ENCODE measurements at regions not wholly inside any gene's neighbourhood (a gene's known extent, or its start where the extent isn't known, plus 50 kb on each side); places are given as distances from the start of the nearest gene placed in this dataset.

DNA sequence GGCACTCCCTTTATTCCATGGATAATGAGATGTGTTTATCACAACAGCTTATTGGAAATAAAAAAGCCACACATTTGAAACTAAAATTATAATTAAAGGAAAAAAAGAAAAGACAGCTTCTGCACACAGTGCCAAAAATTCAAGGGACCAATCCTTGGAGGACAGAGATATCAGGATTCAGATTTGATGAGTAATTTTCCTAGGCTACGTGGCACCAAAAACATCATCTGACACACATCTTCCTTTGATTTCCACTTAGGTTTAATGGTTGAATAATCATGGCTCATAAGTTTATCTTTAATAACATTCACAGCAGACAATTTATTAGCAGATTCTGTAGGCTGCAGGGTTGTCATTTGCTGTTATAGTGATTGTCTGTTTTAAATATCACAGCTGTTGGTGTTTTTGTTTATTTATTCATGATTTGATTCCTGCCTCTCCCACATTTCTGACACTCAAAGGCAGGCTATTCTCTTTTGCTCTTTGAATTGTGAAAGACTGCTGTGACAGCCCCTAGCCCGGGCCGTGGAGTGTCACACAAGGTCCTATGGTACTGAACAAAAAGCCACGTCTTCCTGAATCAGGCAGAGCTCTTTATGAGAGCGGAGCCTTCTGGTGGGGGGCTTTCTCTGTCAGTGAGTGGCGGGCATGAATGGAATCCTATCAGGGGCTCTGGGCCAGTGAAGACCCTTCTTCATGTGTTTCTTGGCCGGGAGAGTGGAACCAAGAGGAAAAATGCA, 708.5 kb downstream of the SQOR start:
- POLR2A ChIA-PET (ENCODE audit: unreplicated experiment): no interaction called here
- no peak overlapping the region for H3K27ac ChIP-seq (ENCODE audit: low read length)
- no TSS peak for BruUV-seq (replicated peaks)
- H2AFZ ChIP-seq (ENCODE audit: low read length): no peak overlapping the region
- no peaks in the 10 kb centered on the region for H4K20me1 ChIP-seq (ENCODE audit: low read length)
- TF ChIP-seq, protein P1, sequence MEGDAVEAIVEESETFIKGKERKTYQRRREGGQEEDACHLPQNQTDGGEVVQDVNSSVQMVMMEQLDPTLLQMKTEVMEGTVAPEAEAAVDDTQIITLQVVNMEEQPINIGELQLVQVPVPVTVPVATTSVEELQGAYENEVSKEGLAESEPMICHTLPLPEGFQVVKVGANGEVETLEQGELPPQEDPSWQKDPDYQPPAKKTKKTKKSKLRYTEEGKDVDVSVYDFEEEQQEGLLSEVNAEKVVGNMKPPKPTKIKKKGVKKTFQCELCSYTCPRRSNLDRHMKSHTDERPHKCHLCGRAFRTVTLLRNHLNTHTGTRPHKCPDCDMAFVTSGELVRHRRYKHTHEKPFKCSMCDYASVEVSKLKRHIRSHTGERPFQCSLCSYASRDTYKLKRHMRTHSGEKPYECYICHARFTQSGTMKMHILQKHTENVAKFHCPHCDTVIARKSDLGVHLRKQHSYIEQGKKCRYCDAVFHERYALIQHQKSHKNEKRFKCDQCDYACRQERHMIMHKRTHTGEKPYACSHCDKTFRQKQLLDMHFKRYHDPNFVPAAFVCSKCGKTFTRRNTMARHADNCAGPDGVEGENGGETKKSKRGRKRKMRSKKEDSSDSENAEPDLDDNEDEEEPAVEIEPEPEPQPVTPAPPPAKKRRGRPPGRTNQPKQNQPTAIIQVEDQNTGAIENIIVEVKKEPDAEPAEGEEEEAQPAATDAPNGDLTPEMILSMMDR (conservative IDR thresholded peaks at IDR 0.05; ENCODE audit: low read depth, low read length): no peak
- H3K9ac ChIP-seq (ENCODE audit: low read length): no peak overlapping the region
- H3K79me2 ChIP-seq (ENCODE audit: low read length): no peaks in the 10 kb centered on the region
- H3F3A ChIP-seq (ENCODE audit: low read length, unreplicated experiment): no peaks in the 10 kb centered on the region
- no peaks in the 10 kb centered on the region for H3K9me2 ChIP-seq (replicated peaks; ENCODE audit: low read length)
- ATAC-seq (no peak), DNase-seq (no peak)
- no peaks in the 10 kb centered on the region for H3K36me3 ChIP-seq (ENCODE audit: low read depth, low read length)
- H3K4me2 ChIP-seq (ENCODE audit: low read length): no peak overlapping the region
- H3K4me1 ChIP-seq (ENCODE audit: insufficient read depth, low read length): no peaks in the 10 kb centered on the region
- H3K27me3 ChIP-seq (ENCODE audit: low read length): no peaks in the 10 kb centered on the region; the same call in 1 of the 2 replicates
- CTCF ChIA-PET: no interaction called here
- no peaks in the 10 kb centered on the region for H3K9me3 ChIP-seq (ENCODE audit: low read length)
- no peak overlapping the region for H3K4me3 ChIP-seq (ENCODE audit: low read length)
- intact Hi-C loops (cut with micrococcal nuclease): no loop called here

DNA sequence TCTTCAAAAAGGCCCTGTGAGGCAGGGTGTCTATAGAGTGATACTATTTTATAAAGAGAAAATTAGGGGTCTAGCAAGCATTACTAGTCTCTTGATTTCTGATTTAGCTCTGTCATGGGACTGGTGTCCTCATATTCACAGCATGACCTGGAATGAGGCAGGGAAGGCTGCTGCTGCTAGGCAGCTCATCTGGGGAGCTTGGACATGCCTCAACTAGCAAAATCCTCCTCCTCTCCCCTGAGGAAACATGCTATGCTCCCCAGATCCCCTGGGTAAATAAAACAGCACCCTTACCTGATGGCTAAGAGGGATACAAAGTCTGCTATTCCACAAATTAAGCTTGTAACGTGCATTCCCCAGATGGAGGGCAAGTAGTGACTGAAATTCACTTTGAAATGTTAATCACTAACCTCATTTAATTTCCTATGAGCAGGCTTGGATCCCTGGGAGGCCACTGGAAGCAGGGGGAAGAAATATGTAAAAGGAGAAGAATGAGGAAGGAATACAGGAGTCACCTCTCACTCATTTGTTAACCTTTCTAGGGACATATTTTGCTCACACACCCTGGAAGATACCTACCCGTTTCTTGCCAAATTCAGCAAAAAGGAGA, 709.4 kb downstream of the SQOR start:
- no peaks in the 10 kb centered on the region for H4K20me1 ChIP-seq (ENCODE audit: low read length)
- intact Hi-C loops (cut with micrococcal nuclease): no loop called here
- H3K36me3 ChIP-seq (ENCODE audit: low read depth, low read length): no peaks in the 10 kb centered on the region
- no peak overlapping the region for H3K4me2 ChIP-seq (ENCODE audit: low read length)
- no peaks in the 10 kb centered on the region for H3K4me1 ChIP-seq (ENCODE audit: insufficient read depth, low read length)
- no peak overlapping the region for H3K27ac ChIP-seq (ENCODE audit: low read length)
- H3K9me3 ChIP-seq (ENCODE audit: low read length): no peaks in the 10 kb centered on the region
- H3F3A ChIP-seq (ENCODE audit: low read length, unreplicated experiment): no peaks in the 10 kb centered on the region
- ChIA-PET CTCF (no interaction called here), POLR2A (ENCODE audit: unreplicated experiment) (no interaction called here)
- BruUV-seq (replicated peaks): no TSS peak
- TF ChIP-seq EZH2 (IDR thresholded peaks at IDR 0.05; ENCODE audit: low read length, unreplicated experiment): no peak
- TF ChIP-seq, protein P1 (conservative IDR thresholded peaks at IDR 0.05; ENCODE audit: low read depth, low read length): no peak
- TF ChIP-seq EZH2phosphoT487 (IDR thresholded peaks at IDR 0.05; ENCODE audit: borderline replicate concordance, low read length): no peak
- no peak overlapping the region for H3K9ac ChIP-seq (ENCODE audit: low read length)
- H3K79me2 ChIP-seq (ENCODE audit: low read length): no peaks in the 10 kb centered on the region
- H3K4me3 ChIP-seq (ENCODE audit: low read length): no peak overlapping the region
- no peak for ATAC-seq
- no peak overlapping the region for H2AFZ ChIP-seq (ENCODE audit: low read length)
- DNase-seq: no peak
- H3K9me2 ChIP-seq (replicated peaks; ENCODE audit: low read length): no peaks in the 10 kb centered on the region
- no peaks in the 10 kb centered on the region; the same call in 1 of the 2 replicates for H3K27me3 ChIP-seq (ENCODE audit: low read length)

DNA sequence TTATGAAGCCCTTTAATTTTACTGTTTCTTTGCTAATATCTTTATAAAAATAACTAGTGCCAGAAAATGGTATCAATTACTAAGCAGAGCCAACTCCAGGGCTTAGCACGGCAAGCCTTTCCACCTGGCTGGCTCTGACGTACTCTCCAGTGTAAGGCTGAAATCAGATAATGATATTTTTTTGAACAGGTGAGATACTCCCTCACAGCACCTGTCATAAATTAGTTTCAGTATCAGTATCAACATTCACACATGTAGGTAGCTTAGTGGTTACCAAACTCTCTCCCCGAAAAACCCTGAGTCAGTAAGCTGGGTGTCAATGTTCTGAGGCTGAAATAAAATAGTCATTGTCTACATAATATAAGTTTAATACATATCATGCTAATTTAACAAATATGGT, 710.1 kb downstream of the SQOR start:
- no peak for ATAC-seq

More for the DNA sequence above, 710.1 kb downstream of the SQOR start:
- POLR2A ChIA-PET (ENCODE audit: unreplicated experiment): no interaction called here
- Histone ChIP-seq H3K4me1 (ENCODE audit: insufficient read depth, low read length) (no peaks in the 10 kb centered on the region), H3K9ac (ENCODE audit: low read length) (no peak overlapping the region), H3K9me2 (replicated peaks; ENCODE audit: low read length) (no peaks in the 10 kb centered on the region), H3K4me3 (ENCODE audit: low read length) (no peak overlapping the region), H3K27ac (ENCODE audit: low read length) (no peak overlapping the region), H2AFZ (ENCODE audit: low read length) (no peak overlapping the region), H3K79me2 (ENCODE audit: low read length) (no peaks in the 10 kb centered on the region), H4K20me1 (ENCODE audit: low read length) (no peaks in the 10 kb centered on the region), H3K36me3 (ENCODE audit: low read depth, low read length) (no peaks in the 10 kb centered on the region), H3K27me3 (ENCODE audit: low read length) (no peaks in the 10 kb centered on the region; the same call in 1 of the 2 replicates), H3K9me3 (ENCODE audit: low read length) (no peaks in the 10 kb centered on the region), H3K4me2 (ENCODE audit: low read length) (no peak overlapping the region), H3F3A (ENCODE audit: low read length, unreplicated experiment) (no peaks in the 10 kb centered on the region)
- no TSS peak for BruUV-seq (replicated peaks)
- no peak for DNase-seq
- TF ChIP-seq, protein P1 (conservative IDR thresholded peaks at IDR 0.05; ENCODE audit: low read depth, low read length): no peak
- TF ChIP-seq EZH2phosphoT487 (IDR thresholded peaks at IDR 0.05; ENCODE audit: borderline replicate concordance, low read length) (no peak), EZH2 (IDR thresholded peaks at IDR 0.05; ENCODE audit: low read length, unreplicated experiment) (no peak)
- intact Hi-C loops (cut with micrococcal nuclease): no loop called here
- CTCF ChIA-PET: no interaction called here

All from PC-3 (cell line).